ENCODE measurements at regions not wholly inside any gene's neighbourhood (a gene's known extent, or its start where the extent isn't known, plus 50 kb on each side); places are given as distances from the start of the nearest gene placed in this dataset.

DNA sequence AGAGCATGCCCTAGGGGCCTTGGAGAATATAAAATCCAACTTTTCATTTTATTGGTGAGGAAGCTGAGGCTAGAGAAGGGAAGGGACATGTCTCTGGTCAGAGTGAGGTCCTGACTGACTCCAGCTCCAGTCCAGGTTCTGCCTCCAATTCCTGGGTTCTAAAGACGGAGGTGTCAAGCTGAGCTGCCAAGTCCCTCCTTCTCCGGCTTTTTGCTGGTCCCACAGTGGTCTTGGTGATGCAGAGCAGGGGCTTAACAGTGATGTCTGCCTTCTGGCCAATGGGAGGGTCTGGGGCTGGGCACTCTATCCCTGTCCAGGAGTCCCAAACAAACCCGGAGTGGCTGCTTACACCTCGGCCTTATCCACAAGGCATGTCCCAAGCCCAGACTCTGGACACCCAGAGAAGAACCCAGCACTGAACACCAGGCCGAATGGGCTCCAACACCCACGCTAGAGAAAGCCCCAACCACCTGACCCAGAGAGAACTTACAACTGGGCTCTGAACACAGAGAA is 104.8 kb downstream of the EBNA1BP2 start:
- Histone ChIP-seq H3K9ac (no peak overlapping the region), H3K4me3 (ENCODE audit: low read depth in 2 of 2, low read length in 1 of 2) (no peak overlapping the region), H3F3A (replicated peaks; ENCODE audit: insufficient read depth) (no peaks in the 10 kb centered on the region), H3K79me2 (ENCODE audit: insufficient read depth) (no peaks in the 10 kb centered on the region), H3K36me3 (replicated peaks in 1 of 2; ENCODE audit: control insufficient read depth in 1 of 2, insufficient read depth in 2 of 2, low read length in 1 of 2) (no peaks in the 10 kb centered on the region), H3K27ac (ENCODE audit: low read depth in 2 of 2, low read length in 1 of 2) (no peak overlapping the region), H3K4me2 (no peak overlapping the region), H2AFZ (ENCODE audit: low read depth) (no peak overlapping the region), H3K9me2 (no peaks in the 10 kb centered on the region), H3K4me1 (ENCODE audit: control insufficient read depth in 1 of 2, insufficient read depth in 2 of 2, low read depth in 1 of 2, low read length in 1 of 2) (peaks cover 0 to 22% of the 10 kb centered on the region in 2 experiments; a peak in 1 of 4 replicates), H3K9me3 (no peaks in the 10 kb centered on the region), H4K20me1 (ENCODE audit: insufficient read depth) (no peaks in the 10 kb centered on the region), H3K27me3 (ENCODE audit: insufficient read depth) (no peaks in the 10 kb centered on the region)
- DNase-seq: no peak
- TF ChIP-seq, protein P1, sequence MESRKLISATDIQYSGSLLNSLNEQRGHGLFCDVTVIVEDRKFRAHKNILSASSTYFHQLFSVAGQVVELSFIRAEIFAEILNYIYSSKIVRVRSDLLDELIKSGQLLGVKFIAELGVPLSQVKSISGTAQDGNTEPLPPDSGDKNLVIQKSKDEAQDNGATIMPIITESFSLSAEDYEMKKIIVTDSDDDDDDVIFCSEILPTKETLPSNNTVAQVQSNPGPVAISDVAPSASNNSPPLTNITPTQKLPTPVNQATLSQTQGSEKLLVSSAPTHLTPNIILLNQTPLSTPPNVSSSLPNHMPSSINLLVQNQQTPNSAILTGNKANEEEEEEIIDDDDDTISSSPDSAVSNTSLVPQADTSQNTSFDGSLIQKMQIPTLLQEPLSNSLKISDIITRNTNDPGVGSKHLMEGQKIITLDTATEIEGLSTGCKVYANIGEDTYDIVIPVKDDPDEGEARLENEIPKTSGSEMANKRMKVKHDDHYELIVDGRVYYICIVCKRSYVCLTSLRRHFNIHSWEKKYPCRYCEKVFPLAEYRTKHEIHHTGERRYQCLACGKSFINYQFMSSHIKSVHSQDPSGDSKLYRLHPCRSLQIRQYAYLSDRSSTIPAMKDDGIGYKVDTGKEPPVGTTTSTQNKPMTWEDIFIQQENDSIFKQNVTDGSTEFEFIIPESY (IDR thresholded peaks at IDR 0.05; ENCODE audit: borderline replicate concordance, low read depth): no peak
- TF ChIP-seq MEF2A (IDR thresholded peaks at IDR 0.05; ENCODE audit: borderline replicate concordance, low read depth) (no peak), FOXJ3 (CRISPR knock-in tag; IDR thresholded peaks at IDR 0.05) (no peak), RAD21 (IDR thresholded peaks at IDR 0.05; ENCODE audit: low read length) (no peak), RCOR1 (IDR thresholded peaks at IDR 0.05; ENCODE audit: low read length) (no peak), YY1 (IDR thresholded peaks at IDR 0.05; ENCODE audit: low read depth) (no peak), RFX5 (IDR thresholded peaks at IDR 0.05; ENCODE audit: low read length) (no peak), FOSL2 (IDR thresholded peaks at IDR 0.05; ENCODE audit: borderline replicate concordance, low read depth) (no peak), EP300 (IDR thresholded peaks at IDR 0.05; ENCODE audit: borderline replicate concordance in 1 of 2, low read depth in 1 of 2, low read length in 1 of 2) (no peak), TEAD4 (IDR thresholded peaks at IDR 0.05; ENCODE audit: borderline replicate concordance, insufficient read depth) (no peak), CTCF (IDR thresholded peaks at IDR 0.05) (no peak), TAF1 (IDR thresholded peaks at IDR 0.05; ENCODE audit: borderline replicate concordance, low read depth, low read length) (no peak)
- TF ChIP-seq, protein P2, sequence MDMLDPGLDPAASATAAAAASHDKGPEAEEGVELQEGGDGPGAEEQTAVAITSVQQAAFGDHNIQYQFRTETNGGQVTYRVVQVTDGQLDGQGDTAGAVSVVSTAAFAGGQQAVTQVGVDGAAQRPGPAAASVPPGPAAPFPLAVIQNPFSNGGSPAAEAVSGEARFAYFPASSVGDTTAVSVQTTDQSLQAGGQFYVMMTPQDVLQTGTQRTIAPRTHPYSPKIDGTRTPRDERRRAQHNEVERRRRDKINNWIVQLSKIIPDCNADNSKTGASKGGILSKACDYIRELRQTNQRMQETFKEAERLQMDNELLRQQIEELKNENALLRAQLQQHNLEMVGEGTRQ (IDR thresholded peaks at IDR 0.05; ENCODE audit: borderline replicate concordance, low read depth, low read length): no peak
- TF ChIP-seq, protein P3, sequence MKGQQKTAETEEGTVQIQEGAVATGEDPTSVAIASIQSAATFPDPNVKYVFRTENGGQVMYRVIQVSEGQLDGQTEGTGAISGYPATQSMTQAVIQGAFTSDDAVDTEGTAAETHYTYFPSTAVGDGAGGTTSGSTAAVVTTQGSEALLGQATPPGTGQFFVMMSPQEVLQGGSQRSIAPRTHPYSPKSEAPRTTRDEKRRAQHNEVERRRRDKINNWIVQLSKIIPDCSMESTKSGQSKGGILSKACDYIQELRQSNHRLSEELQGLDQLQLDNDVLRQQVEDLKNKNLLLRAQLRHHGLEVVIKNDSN (IDR thresholded peaks at IDR 0.05; ENCODE audit: borderline replicate concordance, low read depth): no peak
- TF ChIP-seq, protein P4, sequence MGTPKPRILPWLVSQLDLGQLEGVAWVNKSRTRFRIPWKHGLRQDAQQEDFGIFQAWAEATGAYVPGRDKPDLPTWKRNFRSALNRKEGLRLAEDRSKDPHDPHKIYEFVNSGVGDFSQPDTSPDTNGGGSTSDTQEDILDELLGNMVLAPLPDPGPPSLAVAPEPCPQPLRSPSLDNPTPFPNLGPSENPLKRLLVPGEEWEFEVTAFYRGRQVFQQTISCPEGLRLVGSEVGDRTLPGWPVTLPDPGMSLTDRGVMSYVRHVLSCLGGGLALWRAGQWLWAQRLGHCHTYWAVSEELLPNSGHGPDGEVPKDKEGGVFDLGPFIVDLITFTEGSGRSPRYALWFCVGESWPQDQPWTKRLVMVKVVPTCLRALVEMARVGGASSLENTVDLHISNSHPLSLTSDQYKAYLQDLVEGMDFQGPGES (IDR thresholded peaks at IDR 0.05; ENCODE audit: low read depth, low read length): no peak
- ChIA-PET CTCF (interaction anchor here (1.1 kb wide), 1 partner anchor 9 kb away, joined by 3 read pairs; no protein-coding TSS in a partner anchor), POLR2A (no interaction called here)
- WGBS (ENCODE audit: low lambda C conversion rate): 100% methylated on average over 1 of the region's 6 CpGs

Measured in SK-N-SH (cell line).